ENCODE measurements at regions not wholly inside any gene's neighbourhood (a gene's known extent, or its start where the extent isn't known, plus 50 kb on each side); places are given as distances from the start of the nearest gene placed in this dataset.
A peak's percentile ranks its signal among the peaks of the same experiment; 100 is the strongest.

- H3K4me3 ChIP-seq (ENCODE audit: control insufficient read depth, low read depth, low read length) = no peak overlapping the region
- TF ChIP-seq, protein P1, sequence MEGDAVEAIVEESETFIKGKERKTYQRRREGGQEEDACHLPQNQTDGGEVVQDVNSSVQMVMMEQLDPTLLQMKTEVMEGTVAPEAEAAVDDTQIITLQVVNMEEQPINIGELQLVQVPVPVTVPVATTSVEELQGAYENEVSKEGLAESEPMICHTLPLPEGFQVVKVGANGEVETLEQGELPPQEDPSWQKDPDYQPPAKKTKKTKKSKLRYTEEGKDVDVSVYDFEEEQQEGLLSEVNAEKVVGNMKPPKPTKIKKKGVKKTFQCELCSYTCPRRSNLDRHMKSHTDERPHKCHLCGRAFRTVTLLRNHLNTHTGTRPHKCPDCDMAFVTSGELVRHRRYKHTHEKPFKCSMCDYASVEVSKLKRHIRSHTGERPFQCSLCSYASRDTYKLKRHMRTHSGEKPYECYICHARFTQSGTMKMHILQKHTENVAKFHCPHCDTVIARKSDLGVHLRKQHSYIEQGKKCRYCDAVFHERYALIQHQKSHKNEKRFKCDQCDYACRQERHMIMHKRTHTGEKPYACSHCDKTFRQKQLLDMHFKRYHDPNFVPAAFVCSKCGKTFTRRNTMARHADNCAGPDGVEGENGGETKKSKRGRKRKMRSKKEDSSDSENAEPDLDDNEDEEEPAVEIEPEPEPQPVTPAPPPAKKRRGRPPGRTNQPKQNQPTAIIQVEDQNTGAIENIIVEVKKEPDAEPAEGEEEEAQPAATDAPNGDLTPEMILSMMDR (IDR thresholded peaks at IDR 0.05; ENCODE audit: control insufficient read depth, insufficient read depth, low read depth, low read length, missing control alignments) = peak; percentile 63
- no peak for DNase-seq (ENCODE audit: low read depth)
Measured at GRCh38 chr1:29849038-29849750, 612.9 kb downstream of the PTPRU start.

DNA sequence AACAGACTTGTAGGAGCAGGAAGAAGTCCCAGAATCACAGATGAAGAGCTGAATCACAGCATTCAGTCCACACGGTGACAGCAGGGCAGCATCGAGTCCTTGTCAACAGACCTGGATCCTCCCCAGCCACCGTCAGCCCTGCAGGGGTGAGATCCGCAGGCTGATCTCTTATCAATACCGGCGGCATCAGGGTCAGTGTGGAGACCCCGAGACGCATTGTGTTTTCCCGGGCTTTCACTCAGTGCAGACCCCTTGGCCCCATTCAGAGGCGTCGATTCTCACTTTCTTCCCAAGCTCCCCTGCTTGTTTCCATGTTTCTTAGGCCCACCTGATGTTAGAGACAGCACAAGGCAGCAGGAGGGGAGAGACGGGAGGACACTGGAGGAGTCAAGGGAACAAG lies 609.6 kb downstream of the PTPRU start:
- DNase-seq (ENCODE audit: low read depth) = no peak
- no peak overlapping the region for H3K4me3 ChIP-seq (ENCODE audit: control insufficient read depth, low read depth, low read length)
- TF ChIP-seq, protein P1 (IDR thresholded peaks at IDR 0.05; ENCODE audit: control insufficient read depth, insufficient read depth, low read depth, low read length, missing control alignments) = no peak

- H3K4me3 ChIP-seq (ENCODE audit: control insufficient read depth, low read depth, low read length) = no peak overlapping the region
- no peak for DNase-seq (ENCODE audit: low read depth)
- TF ChIP-seq, protein P1 (IDR thresholded peaks at IDR 0.05; ENCODE audit: control insufficient read depth, insufficient read depth, low read depth, low read length, missing control alignments) = no peak
Measured at GRCh38 chr1:29842130-29842529, 605.8 kb downstream of the PTPRU start.

DNA sequence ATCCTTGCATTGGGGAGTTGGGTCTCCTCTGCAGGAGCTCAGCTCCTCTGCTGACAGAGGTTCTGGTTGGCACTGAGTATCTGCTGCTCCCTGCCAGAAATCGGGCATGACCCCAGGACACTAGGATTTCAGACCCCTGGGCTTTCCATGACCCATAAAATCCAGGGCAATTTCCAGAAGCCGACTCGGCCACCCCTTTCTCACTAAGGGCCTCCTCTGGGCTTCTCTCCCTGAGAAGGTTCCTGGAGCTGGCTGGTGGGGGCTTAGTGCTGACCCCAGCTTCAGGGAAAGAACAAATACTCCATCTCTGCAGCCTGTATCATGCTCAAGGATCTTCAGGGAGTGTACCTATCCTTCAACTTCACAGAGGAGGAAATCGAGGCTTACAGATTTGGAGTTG lies 603.4 kb downstream of the PTPRU start:
- TF ChIP-seq, protein P1 (IDR thresholded peaks at IDR 0.05; ENCODE audit: control insufficient read depth, insufficient read depth, low read depth, low read length, missing control alignments) = no peak
- H3K4me3 ChIP-seq (ENCODE audit: control insufficient read depth, low read depth, low read length) = no peak overlapping the region
- no peak for DNase-seq (ENCODE audit: low read depth)

DNA sequence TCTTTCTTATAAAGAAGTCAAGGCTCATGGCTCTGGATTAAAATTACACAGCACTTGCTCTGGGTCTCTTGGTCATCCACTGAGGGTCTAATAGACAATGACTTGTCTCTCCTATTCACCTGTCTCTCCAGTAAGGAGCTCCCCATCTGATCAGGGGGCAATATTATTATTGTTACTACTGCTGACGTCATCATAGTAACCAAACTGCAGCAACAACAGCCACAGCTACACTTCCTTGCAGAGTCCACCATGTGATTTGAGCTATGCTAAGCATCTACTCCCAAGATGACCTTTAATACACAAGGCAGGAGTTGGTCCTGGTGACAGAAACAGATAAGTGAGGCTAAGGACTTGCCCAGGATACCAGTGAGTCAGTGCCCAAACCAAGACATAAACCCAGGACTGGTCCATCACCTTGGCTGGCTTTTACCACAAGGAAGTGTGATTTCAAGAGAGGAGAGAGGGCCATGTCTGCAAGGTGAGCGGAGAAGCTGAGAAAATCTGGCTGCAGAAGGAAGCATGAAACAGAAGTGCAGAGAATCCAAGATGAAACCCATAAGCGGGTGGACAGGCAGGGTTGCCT lies 602.5 kb downstream of the PTPRU start:
- DNase-seq (ENCODE audit: low read depth) = no peak
- TF ChIP-seq, protein P1 (IDR thresholded peaks at IDR 0.05; ENCODE audit: control insufficient read depth, insufficient read depth, low read depth, low read length, missing control alignments) = no peak

DNA sequence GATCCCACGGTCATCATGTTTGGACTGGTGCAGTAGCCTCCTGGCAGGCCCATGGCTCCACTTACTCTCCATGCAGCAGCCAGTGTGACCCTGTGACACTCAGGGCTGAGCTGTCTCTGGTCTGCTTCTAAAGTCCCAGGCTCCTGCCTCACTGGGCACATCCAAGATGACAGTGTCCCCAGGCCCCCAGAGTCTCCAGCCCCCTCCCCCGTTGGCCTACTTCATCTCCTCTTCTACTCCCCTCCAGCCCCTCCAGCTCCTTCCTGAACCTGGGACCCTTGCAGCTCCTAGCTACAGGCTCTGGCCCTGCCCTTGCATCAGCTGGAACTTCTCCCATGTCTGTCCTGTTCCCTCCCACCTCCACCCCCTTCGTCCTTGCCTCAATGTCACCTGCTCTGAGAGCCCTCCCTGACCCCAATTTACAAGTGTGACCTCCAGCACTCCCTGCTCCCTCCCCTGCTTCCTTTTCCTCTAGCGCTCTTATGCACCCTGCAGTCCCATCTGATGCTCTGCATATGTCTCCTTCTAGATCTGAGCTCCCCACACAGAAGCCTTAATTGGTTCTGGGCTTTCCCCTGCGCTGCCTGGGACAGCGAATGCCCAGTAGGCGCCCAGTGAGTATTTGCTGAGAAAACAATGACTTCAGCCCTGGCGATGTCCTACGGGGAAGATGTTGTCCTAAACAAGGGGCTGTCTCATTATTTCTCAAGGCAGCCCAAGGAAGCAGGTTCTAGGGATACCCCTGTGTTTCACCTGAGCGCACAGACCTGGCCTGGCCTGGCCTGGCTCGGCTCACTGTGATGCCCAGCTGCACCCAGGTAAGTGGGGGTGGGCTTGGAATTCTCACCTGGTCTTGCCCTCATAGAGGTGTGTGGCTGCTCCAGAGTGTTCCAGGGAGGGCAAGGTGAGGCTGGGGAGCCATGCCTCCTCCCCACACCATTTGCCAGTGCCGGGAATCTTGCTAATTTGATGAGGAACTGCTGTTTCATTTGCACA lies 600.6 kb downstream of the PTPRU start:
- no peak for DNase-seq (ENCODE audit: low read depth)
- H3K4me3 ChIP-seq (ENCODE audit: control insufficient read depth, low read depth, low read length) = no peak overlapping the region
- TF ChIP-seq, protein P1 (IDR thresholded peaks at IDR 0.05; ENCODE audit: control insufficient read depth, insufficient read depth, low read depth, low read length, missing control alignments) = no peak

More for the DNA sequence above, 602.5 kb downstream of the PTPRU start:
- H3K4me3 ChIP-seq (ENCODE audit: control insufficient read depth, low read depth, low read length) = no peak overlapping the region

Measured in AG09309 (cell line).